PC-3 (cell line): ENCODE measurements at regions not wholly inside any gene's neighbourhood (a gene's known extent, or its start where the extent isn't known, plus 50 kb on each side); places are given as distances from the start of the nearest gene placed in this dataset.
"Not testable (repeated sequence)": the region's sequence is repeated elsewhere in the genome, so short reads cannot be mapped to it uniquely, and the experiment has no call there.

ENCODE experiments used
- EZH2 ChIP-seq: fragments of 300-600 bp; sonication (generic); IDR thresholded peaks from one replicate; pipeline ENCODE4 v1.6.1; 2017; ENCODE audit warnings: antibody characterized with exemption, mild to moderate bottlenecking, low read length; ENCODE audit not compliant: unreplicated experiment
- TF ChIP-seq, protein P1 (sequence below): fragments of 300-600 bp; sonication (generic); conservative IDR thresholded peaks from 2 replicates; pipeline ENCODE4 v1.5.1; 2017; ENCODE audit warnings: antibody characterized with exemption, low read depth, mild to moderate bottlenecking, low read length

DNA sequence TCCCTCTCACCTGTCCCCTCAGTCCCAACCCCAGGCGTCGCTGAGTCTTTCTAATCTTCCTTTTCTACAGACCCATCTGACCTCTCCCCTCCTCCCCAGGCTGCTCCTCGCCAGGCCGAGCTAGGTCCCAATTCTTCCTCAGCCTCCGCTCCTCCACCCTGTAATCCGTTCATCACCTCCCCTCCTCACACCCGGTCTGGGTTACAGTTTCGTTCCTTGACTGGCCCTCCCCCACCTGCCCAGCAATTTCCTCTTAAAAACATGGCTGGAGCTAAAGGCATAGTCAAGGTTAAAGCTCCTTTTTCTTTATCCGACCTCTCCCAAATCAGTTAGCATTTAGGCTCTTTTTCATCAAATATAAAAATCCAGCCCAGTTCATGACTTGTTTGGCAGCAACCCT is 262.0 kb downstream of the SMARCA2 start:
- TF ChIP-seq, protein P1, sequence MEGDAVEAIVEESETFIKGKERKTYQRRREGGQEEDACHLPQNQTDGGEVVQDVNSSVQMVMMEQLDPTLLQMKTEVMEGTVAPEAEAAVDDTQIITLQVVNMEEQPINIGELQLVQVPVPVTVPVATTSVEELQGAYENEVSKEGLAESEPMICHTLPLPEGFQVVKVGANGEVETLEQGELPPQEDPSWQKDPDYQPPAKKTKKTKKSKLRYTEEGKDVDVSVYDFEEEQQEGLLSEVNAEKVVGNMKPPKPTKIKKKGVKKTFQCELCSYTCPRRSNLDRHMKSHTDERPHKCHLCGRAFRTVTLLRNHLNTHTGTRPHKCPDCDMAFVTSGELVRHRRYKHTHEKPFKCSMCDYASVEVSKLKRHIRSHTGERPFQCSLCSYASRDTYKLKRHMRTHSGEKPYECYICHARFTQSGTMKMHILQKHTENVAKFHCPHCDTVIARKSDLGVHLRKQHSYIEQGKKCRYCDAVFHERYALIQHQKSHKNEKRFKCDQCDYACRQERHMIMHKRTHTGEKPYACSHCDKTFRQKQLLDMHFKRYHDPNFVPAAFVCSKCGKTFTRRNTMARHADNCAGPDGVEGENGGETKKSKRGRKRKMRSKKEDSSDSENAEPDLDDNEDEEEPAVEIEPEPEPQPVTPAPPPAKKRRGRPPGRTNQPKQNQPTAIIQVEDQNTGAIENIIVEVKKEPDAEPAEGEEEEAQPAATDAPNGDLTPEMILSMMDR = not testable (repeated sequence)
- not testable (repeated sequence) for TF ChIP-seq EZH2
